Right lobe of liver (tissue), 6 donors: ENCODE measurements at regions not wholly inside any gene's neighbourhood (a gene's known extent, or its start where the extent isn't known, plus 50 kb on each side); places are given as distances from the start of the nearest gene placed in this dataset.

Experiments used
- ATAC-seq, 4 donors: fragments of 200-7000 bp; cut with Tn5 transposase; one replicate each; pipeline ENCODE4 v1.9.1; 2020; ENCODE audit warnings: mild to moderate bottlenecking in 4 of 4, moderate library complexity in 4 of 4
- DNase-seq, 3 donors: peaks; one replicate each; pipeline ENCODE4 v3.0.0-alpha.2; 2020
- H3K27ac ChIP-seq, 3 donors: fragments of 200-600 bp; one replicate each; pipeline ENCODE4 v1.8.0; 2022
- H3K27me3 ChIP-seq, 2 donors: fragments of 200-600 bp; one replicate each; pipeline ENCODE4 v1.8.0; 2022
- H3K36me3 ChIP-seq, 4 donors: fragments of 200-600 bp; sonication (generic) in 1 of 4; one replicate each; pipeline versions ENCODE4 v1.5.1 to v1.8.0; 2017 to 2022; ENCODE audit warnings: control low read depth in 1 of 4
- H3K4me1 ChIP-seq, 4 donors: fragments of 200-600 bp; sonication (generic) in 1 of 4; one replicate each; pipeline versions ENCODE4 v1.5.1 to v1.8.0; 2017 to 2022; ENCODE audit warnings: control low read depth in 1 of 4
- H3K4me3 ChIP-seq, 3 donors: fragments of 200-600 bp; one replicate each; pipeline ENCODE4 v1.8.0; 2022
- H3K9me3 ChIP-seq, 4 donors: fragments of 200-600 bp; sonication (generic) in 1 of 4; one replicate each; pipeline versions ENCODE4 v1.5.1 to v1.8.0; 2017 to 2022; ENCODE audit warnings: control low read depth in 1 of 4
- CTCF ChIP-seq, 4 donors: fragments of 200-600 bp in 3 of 4; fragments of 450-650 bp in 1 of 4; IDR thresholded peaks; one replicate each; pipeline versions ENCODE4 v1.5.1 to v1.8.0; 2016 to 2022; ENCODE audit warnings: antibody characterized with exemption in 4 of 4, mild to moderate bottlenecking in 2 of 4
- POLR2A ChIP-seq: fragments of 450-650 bp; IDR thresholded peaks from one replicate; pipeline ENCODE4 v1.6.1; 2017; ENCODE audit warnings: antibody characterized with exemption, mild to moderate bottlenecking
- WGBS: methylation state at CpG from one replicate; pipeline ENCODE4 v1.1.6; 2018; ENCODE audit warnings: low coverage, low lambda C conversion rate; ENCODE audit not compliant: insufficient coverage; ENCODE audit errors: missing lambda C conversion rate; 5-methylcytosine and 5-hydroxymethylcytosine counted together
- intact Hi-C, 2 donors: fragments of 100-400 bp; cut with DNase I; formaldehyde crosslinking; loops; one replicate each; pipeline versions ENCODE4 v1.11.2 to v1.14.1; 2022
- donor health status: DM: no; HTN: yes; CAD: no.
- donor health status: DM: no; HTN: no; CAD: no.
- donor health status: DM: no; HTN: no; CAD: no.
- donor health status: DM: no; HTN: yes; CAD: no.
- donor health status: DM: no; HTN: yes; CAD: no.

DNA sequence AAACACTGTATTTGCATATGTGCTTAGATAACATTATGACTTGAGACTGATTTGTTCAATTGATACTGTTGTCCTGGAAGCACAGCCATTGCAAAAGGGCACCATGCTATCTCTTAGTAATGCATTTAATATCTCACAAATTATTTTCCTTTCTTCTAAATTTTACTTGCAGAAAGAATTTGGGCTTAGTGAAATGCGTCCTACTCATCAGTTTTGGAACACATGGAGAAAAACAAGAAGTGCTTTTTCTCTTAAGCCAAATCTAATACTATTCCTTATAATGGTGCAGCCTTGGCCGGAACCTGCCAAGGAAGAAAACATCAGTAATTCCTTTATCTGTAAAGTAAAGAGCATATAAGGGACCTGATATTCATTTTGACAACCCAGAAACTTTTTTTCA is 172.2 kb upstream of the ZNF608 start:
- no peak for DNase-seq
- H3K27ac ChIP-seq: no peak overlapping the region
- H3K4me3 ChIP-seq: no peak overlapping the region
- H3K9me3 ChIP-seq: no peaks in the 10 kb centered on the region
- peaks cover 0 to 3% (median 0%) of the 10 kb centered on the region in 4 donors for H3K4me1 ChIP-seq
- H3K27me3 ChIP-seq: no peaks in the 10 kb centered on the region
- 88% methylated on average over 2 of the region's 2 CpGs for WGBS
- peak in 1 of 4 donors; percentile 38 for ATAC-seq
- no peaks in the 10 kb centered on the region for H3K36me3 ChIP-seq
- intact Hi-C loops: no loop called here
- no peak for TF ChIP-seq CTCF (IDR thresholded peaks at IDR 0.05)
- TF ChIP-seq POLR2A: no peak

DNA sequence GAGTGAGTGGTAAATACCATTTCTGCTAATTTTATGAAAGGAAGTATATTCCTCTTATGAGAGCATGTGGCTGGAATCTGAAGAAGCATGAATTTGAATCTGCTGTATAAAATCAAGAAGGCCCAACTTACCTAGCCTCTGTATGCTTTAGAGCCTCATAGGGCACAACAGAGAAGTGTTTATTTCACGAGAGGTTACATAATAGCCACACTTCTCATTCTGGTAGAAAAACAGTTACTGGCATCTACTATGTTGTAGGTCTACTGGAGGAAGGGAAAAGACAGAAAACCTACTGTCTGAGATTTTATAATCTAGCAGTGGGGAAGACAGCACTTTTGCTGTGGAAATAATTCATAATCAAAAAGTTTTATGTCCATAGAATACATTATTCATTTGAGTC is 172.6 kb upstream of the ZNF608 start:
- ATAC-seq: peak in 3 of 4 donors; percentile 41 to 63 (median 42)
- TF ChIP-seq POLR2A (no peak), CTCF (IDR thresholded peaks at IDR 0.05) (no peak)

DNA sequence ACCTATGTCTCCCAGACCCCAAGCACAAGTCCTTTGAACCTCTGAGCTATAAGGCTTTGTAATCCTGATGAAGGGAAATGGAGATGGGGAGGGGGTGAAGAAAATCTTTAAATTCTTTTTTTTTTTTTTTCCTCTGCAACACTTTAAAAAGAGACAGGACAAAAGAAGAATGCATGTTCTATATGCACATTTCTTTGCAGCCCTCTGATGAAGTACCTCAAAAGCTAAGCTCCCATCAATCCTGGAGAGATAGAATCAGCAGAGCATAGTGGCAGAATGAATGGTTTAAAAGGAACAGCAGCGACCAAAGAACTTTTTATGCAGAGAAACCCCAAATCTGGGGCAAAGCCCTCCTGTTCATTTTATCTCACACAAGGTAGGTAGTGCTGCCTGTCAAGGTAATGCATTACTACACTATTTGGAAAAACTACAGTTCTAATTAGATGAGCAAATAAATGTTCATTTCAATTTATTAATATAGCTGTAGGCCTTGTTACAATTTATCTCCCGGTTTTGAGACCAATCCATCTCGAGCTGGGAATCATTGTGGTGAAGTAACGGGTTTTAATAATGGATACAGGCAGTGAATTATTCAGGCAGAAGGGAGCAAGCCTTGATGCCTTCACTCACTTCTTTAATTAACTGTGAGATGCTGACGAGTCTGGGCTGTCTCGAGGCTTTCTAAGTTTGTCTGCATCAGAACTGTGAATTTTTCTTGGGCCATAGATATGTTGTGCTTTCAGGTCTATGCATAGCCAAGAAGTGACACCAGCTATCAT is 173.5 kb upstream of the ZNF608 start:
- Histone ChIP-seq H3K27me3 (no peaks in the 10 kb centered on the region), H3K4me1 (peaks cover 0 to 3% (median 0%) of the 10 kb centered on the region in 4 donors), H3K36me3 (no peaks in the 10 kb centered on the region), H3K4me3 (no peak overlapping the region), H3K9me3 (no peaks in the 10 kb centered on the region), H3K27ac (no peak overlapping the region)
- WGBS: 74% methylated on average over 4 of the region's 6 CpGs
- TF ChIP-seq CTCF (IDR thresholded peaks at IDR 0.05) (no peak), POLR2A (no peak)
- DNase-seq (no peak), ATAC-seq (no peak)
- intact Hi-C loops: no loop called here

More for the DNA sequence above, 172.6 kb upstream of the ZNF608 start:
- no peak for DNase-seq
- Histone ChIP-seq H3K27me3 (no peaks in the 10 kb centered on the region), H3K4me3 (no peak overlapping the region), H3K9me3 (no peaks in the 10 kb centered on the region), H3K4me1 (peaks cover 0 to 3% (median 0%) of the 10 kb centered on the region in 4 donors), H3K36me3 (no peaks in the 10 kb centered on the region), H3K27ac (no peak overlapping the region)
- intact Hi-C loops: no loop called here
- 13% methylated on average over 1 of the region's 1 CpG for WGBS

- WGBS: 53% methylated on average over 6 of the region's 9 CpGs
- intact Hi-C loops: no loop called here
- TF ChIP-seq POLR2A (no peak), CTCF (IDR thresholded peaks at IDR 0.05) (no peak)
- no peaks in the 10 kb centered on the region for H3K9me3 ChIP-seq
- DNase-seq (no peak), ATAC-seq (no peak)
- H3K36me3 ChIP-seq: no peaks in the 10 kb centered on the region
- peaks cover 0 to 3% (median 0%) of the 10 kb centered on the region in 4 donors for H3K4me1 ChIP-seq
- H3K27ac ChIP-seq: no peak overlapping the region
- H3K4me3 ChIP-seq: no peak overlapping the region
- H3K27me3 ChIP-seq: no peaks in the 10 kb centered on the region
These were observed 174.6 kb upstream of the ZNF608 start for GRCh38 chr5:124920909-124921666.
